ENCODE measurements at regions not wholly inside any gene's neighbourhood (a gene's known extent, or its start where the extent isn't known, plus 50 kb on each side); places are given as distances from the start of the nearest gene placed in this dataset.

GRCh38 chr3:67312155-67312554 is 314.0 kb downstream of the KBTBD8 start:
- in situ Hi-C loops (cut with HindIII; ENCODE audit: low sequenced_read_pairs), result no loop called here
- no peak overlapping the region for H3K4me3 ChIP-seq (ENCODE audit: low read depth, low read length)
- no peak for TF ChIP-seq CTCF (IDR thresholded peaks at IDR 0.05; ENCODE audit: low read depth, low read length)
- no peak for DNase-seq (ENCODE audit: low read depth, low spot score)

- H3K4me3 ChIP-seq (ENCODE audit: low read depth, low read length), result no peak overlapping the region
- in situ Hi-C loops (cut with HindIII; ENCODE audit: low sequenced_read_pairs), result no loop called here
- DNase-seq (ENCODE audit: low read depth, low spot score), result no peak
- no peak for TF ChIP-seq CTCF (IDR thresholded peaks at IDR 0.05; ENCODE audit: low read depth, low read length)
Observed at GRCh38 chr3:67318162-67318561, 320.1 kb downstream of the KBTBD8 start.

GRCh38 chr3:67324554-67324953 is 326.4 kb downstream of the KBTBD8 start:
- TF ChIP-seq CTCF (IDR thresholded peaks at IDR 0.05; ENCODE audit: low read depth, low read length), result no peak
- in situ Hi-C loops (cut with HindIII; ENCODE audit: low sequenced_read_pairs), result no loop called here
- DNase-seq (ENCODE audit: low read depth, low spot score), result no peak
- no peak overlapping the region for H3K4me3 ChIP-seq (ENCODE audit: low read depth, low read length)

Measured in astrocyte of the spinal cord (primary cell).